GM12872 (cell line): ENCODE measurements at regions not wholly inside any gene's neighbourhood (a gene's known extent, or its start where the extent isn't known, plus 50 kb on each side); places are given as distances from the start of the nearest gene placed in this dataset.

Experiments
- CTCF ChIP-seq: IDR thresholded peaks from 3 replicates; pipeline ENCODE4 v1.5.1; 2011; ENCODE audit warnings: low read depth, mild to moderate bottlenecking, low read length, moderate library complexity; ENCODE audit not compliant: insufficient read depth

DNA sequence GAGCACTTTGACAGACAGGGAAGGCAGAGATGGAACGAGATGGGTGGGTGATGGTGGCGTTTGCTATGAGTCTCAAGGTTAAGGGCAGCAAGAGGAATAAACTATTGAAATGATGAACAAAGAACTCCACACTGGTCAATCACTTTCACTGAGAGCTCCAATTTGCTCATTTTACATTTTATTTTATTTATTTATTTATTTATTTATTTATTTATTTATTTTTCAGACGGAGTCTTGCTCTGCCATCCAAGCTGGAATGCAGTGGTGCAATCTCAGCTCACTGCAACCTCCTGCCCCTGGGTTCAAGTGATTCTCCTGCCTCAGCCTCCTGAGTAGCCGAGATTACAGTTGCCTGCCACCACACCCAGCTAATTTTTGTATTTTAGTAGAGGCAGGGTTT is 669.1 kb downstream of the HS3ST4 start:
- no peak for TF ChIP-seq CTCF

DNA sequence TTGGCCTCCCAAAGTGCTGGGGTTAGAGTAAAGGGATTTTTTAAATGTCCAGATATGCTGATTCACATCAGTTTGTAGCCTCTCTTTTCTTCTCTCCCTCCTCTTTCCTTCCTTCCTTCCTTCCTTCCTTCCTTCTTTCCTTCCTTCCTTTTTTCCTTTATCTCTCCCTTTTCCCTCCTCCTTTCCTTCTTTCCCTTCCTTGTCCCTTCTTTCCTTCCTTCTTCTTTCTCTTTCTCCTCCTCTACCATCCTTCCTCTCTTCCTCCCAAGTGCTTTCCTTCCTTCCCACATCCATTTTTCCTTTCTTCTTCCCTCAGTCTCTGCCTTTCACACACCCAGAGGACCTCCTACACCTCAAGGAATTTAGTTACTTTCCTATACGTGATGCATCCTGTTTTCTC is 671.8 kb downstream of the HS3ST4 start:
- TF ChIP-seq CTCF, result no peak

GRCh38 chr16:26365161-26365940 is 673.6 kb downstream of the HS3ST4 start:
- no peak for TF ChIP-seq CTCF

- no peak for TF ChIP-seq CTCF
These were observed 679.6 kb downstream of the HS3ST4 start for GRCh38 chr16:26371349-26371869.

- TF ChIP-seq CTCF, result no peak
These were observed 682.6 kb downstream of the HS3ST4 start for GRCh38 chr16:26374279-26374925.

- TF ChIP-seq CTCF, result no peak
These were observed 684.1 kb upstream of the C16orf82 start for GRCh38 chr16:26382586-26382985.

DNA sequence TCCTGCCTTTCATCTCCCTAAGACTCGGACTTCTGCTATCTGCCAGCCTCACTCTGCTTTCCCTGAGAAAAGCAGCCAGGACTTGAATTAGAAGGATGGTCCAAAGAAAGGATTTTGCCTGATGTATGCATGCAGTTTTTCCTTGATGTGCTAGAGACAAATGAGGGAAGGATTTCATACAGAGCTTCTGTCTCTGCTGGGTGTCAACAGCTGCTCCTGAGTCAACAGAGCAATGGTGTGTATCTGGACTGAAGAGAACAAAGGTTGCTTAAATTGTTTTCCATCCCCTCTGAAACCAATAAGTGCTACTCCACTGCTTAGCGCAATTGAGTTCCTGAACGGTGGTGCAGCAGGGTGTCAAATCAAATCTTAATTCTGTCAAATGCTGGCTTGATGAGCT is 680.6 kb upstream of the C16orf82 start:
- no peak for TF ChIP-seq CTCF
